Uterus (tissue), 2 donors: ENCODE measurements at regions not wholly inside any gene's neighbourhood (a gene's known extent, or its start where the extent isn't known, plus 50 kb on each side); places are given as distances from the start of the nearest gene placed in this dataset.

Experiments used
- CTCF ChIP-seq, 4 experiments: fragments of 200-600 bp in 2 of 4; fragments of 450-650 bp in 2 of 4; sonication (generic) in 2 of 4; IDR thresholded peaks; one replicate each; pipeline ENCODE4 v1.5.1; 2016 to 2019; ENCODE audit warnings: antibody characterized with exemption in 4 of 4, mild to moderate bottlenecking in 2 of 4, moderate library complexity in 1 of 4
- POLR2A ChIP-seq, 2 donors: fragments of 450-650 bp; IDR thresholded peaks; one replicate each; pipeline ENCODE4 v1.6.1; 2016; ENCODE audit warnings: antibody characterized with exemption in 2 of 2, mild to moderate bottlenecking in 1 of 2, moderate library complexity in 1 of 2

- TF ChIP-seq CTCF (IDR thresholded peaks at IDR 0.05) (no peak), POLR2A (IDR thresholded peaks at IDR 0.05) (no peak)
Measured at GRCh38 chr12:66837311-66837627, 158.4 kb upstream of the GRIP1 start.
